Nephron (organoid): ENCODE measurements at regions not wholly inside any gene's neighbourhood (a gene's known extent, or its start where the extent isn't known, plus 50 kb on each side); places are given as distances from the start of the nearest gene placed in this dataset.

Experiments used
- H3K27ac Mint-ChIP-seq, 3 experiments: 2 replicates each; pipeline ENCODE4 v1.8.0; 2020; ENCODE audit warnings: mixed read lengths in 3 of 3, mild to moderate bottlenecking in 2 of 3, moderate library complexity in 1 of 3
- H3K27me3 Mint-ChIP-seq: 2 replicates; pipeline ENCODE4 v1.8.0; 2021; ENCODE audit warnings: low read depth, mild to moderate bottlenecking, moderate library complexity, mixed read lengths
- H3K36me3 Mint-ChIP-seq: 2 replicates; pipeline ENCODE4 v1.8.0; 2020; ENCODE audit warnings: low read depth, mixed read lengths
- H3K4me1 Mint-ChIP-seq: 2 replicates; pipeline ENCODE4 v1.8.0; 2020; ENCODE audit warnings: mixed read lengths
- H3K4me3 Mint-ChIP-seq, 3 experiments: 2 replicates each; pipeline ENCODE4 v1.8.0; 2020; ENCODE audit warnings: mild to moderate bottlenecking in 3 of 3, mixed read lengths in 3 of 3, moderate library complexity in 2 of 3
- H3K9me3 Mint-ChIP-seq: 2 replicates; pipeline ENCODE4 v1.8.0; 2020; ENCODE audit warnings: mixed read lengths
- CTCF ChIP-seq, 3 experiments: fragments of 200-600 bp; sonication (generic); IDR thresholded peaks; one replicate each; pipeline ENCODE4 v1.5.0; 2021; ENCODE audit warnings: antibody characterized with exemption in 3 of 3; ENCODE audit not compliant: unreplicated experiment in 3 of 3

DNA sequence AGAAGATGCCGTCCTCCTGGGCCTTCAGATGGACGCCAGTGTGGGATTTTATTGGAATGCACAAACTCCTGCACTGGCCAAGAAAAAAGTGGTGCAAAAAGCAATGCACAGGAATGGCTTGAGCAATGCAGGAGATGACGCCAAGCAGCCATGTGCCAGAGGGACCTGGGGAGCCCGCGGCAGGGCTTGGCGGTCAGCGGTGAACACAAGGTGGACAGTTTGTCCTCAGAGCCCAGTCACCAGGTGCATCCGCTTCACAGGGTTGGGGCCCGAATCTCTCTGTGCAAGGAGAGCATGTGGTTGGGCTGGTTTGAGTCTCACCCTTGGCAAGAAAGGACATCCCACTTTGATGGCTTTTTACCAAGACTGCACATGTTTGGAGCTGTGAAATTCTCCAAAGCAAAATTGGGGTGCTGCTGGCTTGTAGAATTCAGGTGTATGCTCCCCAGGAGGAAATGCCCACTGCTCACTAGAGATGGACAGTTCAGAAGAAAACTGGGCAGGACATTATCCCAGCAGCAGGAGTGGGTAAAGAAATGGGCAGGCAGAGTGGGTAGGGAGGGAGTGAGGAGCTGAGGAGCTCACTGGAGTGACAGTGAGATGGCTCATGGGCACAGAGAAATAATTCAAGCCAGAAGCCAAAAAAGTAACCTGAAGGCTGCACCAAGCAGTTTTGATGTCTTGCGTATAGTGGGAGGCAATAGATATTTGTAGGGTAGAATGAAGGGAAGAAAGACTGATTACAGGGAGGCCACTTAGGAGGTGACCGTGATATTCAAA is 463.9 kb downstream of the MTRR start:
- Mint-ChIP-seq H3K36me3 (no peaks in the 10 kb centered on the region), H3K4me1 (no peaks in the 10 kb centered on the region), H3K27me3 (peaks cover 5% of the 10 kb centered on the region), H3K9me3 (no peaks in the 10 kb centered on the region), H3K27ac (no peak overlapping the region), H3K4me3 (no peak overlapping the region)
- TF ChIP-seq CTCF (IDR thresholded peaks at IDR 0.05; ENCODE audit: unreplicated experiment in 3 of 3) = no peak

DNA sequence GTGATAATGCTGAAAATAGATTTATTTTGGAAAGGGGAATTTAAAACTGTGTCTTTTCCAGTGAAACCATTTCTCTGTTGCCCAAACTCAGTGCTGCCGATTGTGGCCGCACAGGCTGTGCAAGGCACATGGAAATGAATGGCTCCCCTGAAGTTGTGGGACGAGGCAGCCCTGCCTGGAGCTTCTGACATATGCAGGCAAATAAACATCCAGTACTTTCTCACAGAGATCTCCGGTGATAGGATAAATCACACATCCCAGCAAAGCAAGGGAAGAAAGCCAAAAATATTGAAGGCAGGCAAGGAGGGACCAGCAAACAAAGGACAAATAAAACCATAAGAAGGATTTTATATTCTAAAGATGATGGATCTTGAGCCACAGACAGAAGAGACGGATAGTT is 464.5 kb downstream of the MTRR start:
- no peak for TF ChIP-seq CTCF (IDR thresholded peaks at IDR 0.05; ENCODE audit: unreplicated experiment in 3 of 3)
- H3K27ac Mint-ChIP-seq = no peak overlapping the region

DNA sequence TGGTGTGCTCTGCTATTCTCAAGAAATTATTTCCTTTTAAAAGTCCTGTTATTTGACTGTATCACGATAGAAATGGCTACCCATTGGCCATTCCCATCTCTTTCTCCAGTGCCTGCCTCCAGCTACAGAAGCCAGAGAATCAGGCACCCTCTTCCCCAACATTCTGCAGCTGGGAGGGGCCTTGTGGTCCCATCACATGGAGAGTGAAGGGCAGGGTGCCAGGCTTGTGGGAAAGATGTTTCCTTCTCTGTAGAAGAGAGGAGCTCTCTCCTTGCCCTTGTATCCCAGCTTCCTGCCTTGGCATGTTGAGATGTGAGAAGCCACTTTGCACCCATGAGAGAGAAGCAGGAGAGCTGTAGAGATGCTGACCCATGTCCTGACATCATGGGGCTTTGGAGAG is 465.0 kb downstream of the MTRR start:
- H3K9me3 Mint-ChIP-seq = no peaks in the 10 kb centered on the region
- H3K4me3 Mint-ChIP-seq = no peak overlapping the region

More for the DNA sequence above, 464.5 kb downstream of the MTRR start:
- Mint-ChIP-seq H3K4me1 (no peaks in the 10 kb centered on the region), H3K9me3 (no peaks in the 10 kb centered on the region), H3K4me3 (no peak overlapping the region), H3K36me3 (no peaks in the 10 kb centered on the region), H3K27me3 (peaks cover 5% of the 10 kb centered on the region)

DNA sequence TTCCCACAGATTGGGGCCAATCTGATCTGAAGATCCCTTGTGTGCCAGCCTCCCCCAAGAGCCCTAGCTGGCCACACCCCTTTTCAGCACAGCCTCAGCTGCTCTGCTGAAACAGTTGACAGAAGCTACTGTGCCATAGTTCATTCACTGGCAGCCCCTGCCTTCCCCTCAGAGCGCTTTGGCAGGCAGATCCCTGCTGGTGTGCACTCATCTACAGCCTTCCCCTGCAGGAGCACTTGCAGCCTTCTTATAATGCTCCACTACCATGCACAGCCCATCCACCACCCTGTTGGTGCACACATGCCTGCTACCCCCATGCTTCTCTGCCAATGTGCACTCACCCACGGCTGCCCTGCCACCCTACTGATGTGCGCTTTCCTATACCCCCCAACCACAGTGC is 471.3 kb downstream of the MTRR start:
- Mint-ChIP-seq H3K4me3 (no peak overlapping the region), H3K27ac (no peak overlapping the region), H3K36me3 (no peaks in the 10 kb centered on the region), H3K27me3 (no peaks in the 10 kb centered on the region), H3K4me1 (no peaks in the 10 kb centered on the region), H3K9me3 (peaks cover 15% of the 10 kb centered on the region)
- no peak for TF ChIP-seq CTCF (IDR thresholded peaks at IDR 0.05; ENCODE audit: unreplicated experiment in 3 of 3)

More for the DNA sequence above, 465.0 kb downstream of the MTRR start:
- no peak for TF ChIP-seq CTCF (IDR thresholded peaks at IDR 0.05; ENCODE audit: unreplicated experiment in 3 of 3)
- peaks cover 5% of the 10 kb centered on the region for H3K27me3 Mint-ChIP-seq
- no peaks in the 10 kb centered on the region for H3K36me3 Mint-ChIP-seq
- no peak overlapping the region for H3K27ac Mint-ChIP-seq
- no peaks in the 10 kb centered on the region for H3K4me1 Mint-ChIP-seq

GRCh38 chr5:8340739-8341344 is 471.9 kb downstream of the MTRR start:
- no peaks in the 10 kb centered on the region for H3K27me3 Mint-ChIP-seq
- H3K9me3 Mint-ChIP-seq = peaks cover 17% of the 10 kb centered on the region
- no peak overlapping the region for H3K27ac Mint-ChIP-seq
- no peaks in the 10 kb centered on the region for H3K4me1 Mint-ChIP-seq
- peak; percentile 39 to 55 (median 40) for TF ChIP-seq CTCF (IDR thresholded peaks at IDR 0.05; ENCODE audit: unreplicated experiment in 3 of 3)
- H3K4me3 Mint-ChIP-seq = no peak overlapping the region
- no peaks in the 10 kb centered on the region for H3K36me3 Mint-ChIP-seq

- TF ChIP-seq CTCF (IDR thresholded peaks at IDR 0.05; ENCODE audit: unreplicated experiment in 3 of 3) = no peak
Observed at GRCh38 chr5:8341406-8341805, 472.5 kb downstream of the MTRR start.

More at GRCh38 chr5:8341406-8341805, 472.5 kb downstream of the MTRR start:
- no peak overlapping the region for H3K27ac Mint-ChIP-seq
- no peaks in the 10 kb centered on the region for H3K4me1 Mint-ChIP-seq
- H3K4me3 Mint-ChIP-seq = no peak overlapping the region
- H3K27me3 Mint-ChIP-seq = no peaks in the 10 kb centered on the region
- no peaks in the 10 kb centered on the region for H3K36me3 Mint-ChIP-seq
- peaks cover 20% of the 10 kb centered on the region for H3K9me3 Mint-ChIP-seq
